Hematopoietic multipotent progenitor cell treated with erythropoietin and hydrocortisone succinate and interleukin-3 and kit ligand, for 8 days (in vitro differentiated cells): ENCODE measurements at regions not wholly inside any gene's neighbourhood (a gene's known extent, or its start where the extent isn't known, plus 50 kb on each side); places are given as distances from the start of the nearest gene placed in this dataset.

ENCODE experiments used
- DNase-seq: peaks from one replicate; pipeline ENCODE4 v3.0.0-alpha.2; 2015

GRCh38 chr3:124250053-124250452 is 258.1 kb upstream of the ROPN1 start:
- no peak for DNase-seq

DNA sequence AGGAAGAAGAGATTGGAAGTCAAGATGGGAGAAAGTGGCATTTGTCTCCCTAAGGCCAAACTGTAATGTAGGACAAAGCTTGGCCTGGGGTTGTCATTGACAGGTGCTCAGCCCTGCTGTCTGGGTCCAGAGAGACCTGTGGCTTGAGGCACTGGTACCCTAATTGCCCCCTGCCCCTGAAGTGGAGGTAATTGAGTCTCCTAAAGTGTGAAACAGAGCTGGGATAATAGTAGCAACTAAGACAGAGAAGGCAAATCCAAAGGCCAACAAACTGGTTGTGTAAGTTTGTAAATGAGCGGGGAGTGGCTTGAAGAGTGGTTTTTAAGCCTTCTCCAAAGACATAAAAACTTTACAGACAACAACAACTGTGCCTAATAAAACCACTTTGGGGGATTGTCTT is 264.2 kb upstream of the ROPN1 start:
- DNase-seq: no peak

DNA sequence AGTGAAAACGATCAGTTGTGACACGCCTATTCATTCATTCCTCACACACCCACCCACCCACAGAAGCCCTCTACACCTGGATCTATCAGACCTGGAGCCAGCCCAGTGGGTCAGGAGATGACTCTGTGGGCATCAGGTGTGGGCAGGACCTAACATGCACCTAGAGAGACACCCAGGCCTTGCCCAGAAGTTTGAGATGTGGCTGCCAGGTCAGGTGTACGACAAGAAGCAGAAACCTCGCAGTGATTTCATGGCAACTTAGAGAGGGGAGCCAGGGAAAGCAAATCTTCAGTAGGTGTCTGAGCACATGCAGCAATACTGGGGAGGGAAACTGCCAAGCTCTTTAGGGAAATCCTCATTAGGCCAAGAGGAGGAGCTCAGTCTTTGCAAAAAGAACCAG is 264.7 kb upstream of the ROPN1 start:
- DNase-seq: no peak

DNA sequence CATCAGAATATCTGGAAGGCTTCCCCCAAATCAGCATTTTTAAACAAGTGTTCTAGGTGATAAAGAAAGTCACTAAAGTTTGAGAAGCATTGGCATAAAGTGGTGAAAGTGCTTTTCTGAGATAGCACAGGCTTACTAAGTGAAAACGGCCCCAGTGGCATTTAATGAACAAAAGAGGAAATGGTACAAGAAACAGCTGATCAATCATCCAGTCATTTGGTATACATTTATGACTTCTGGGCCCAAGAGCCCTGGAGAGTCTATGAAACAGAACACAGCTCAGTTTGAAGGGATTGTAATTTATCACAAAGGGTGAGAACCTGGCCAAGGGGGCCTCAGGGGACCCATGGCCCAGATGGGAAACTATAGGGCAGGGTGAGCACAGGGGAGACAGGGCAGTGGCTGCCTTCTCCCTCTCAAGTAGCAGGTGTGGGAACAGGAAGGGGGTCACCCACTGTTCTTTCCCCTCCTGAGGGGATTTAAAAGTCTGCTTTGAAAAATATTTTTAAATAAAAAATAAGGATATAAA is 265.5 kb upstream of the ROPN1 start:
- no peak for DNase-seq

DNA sequence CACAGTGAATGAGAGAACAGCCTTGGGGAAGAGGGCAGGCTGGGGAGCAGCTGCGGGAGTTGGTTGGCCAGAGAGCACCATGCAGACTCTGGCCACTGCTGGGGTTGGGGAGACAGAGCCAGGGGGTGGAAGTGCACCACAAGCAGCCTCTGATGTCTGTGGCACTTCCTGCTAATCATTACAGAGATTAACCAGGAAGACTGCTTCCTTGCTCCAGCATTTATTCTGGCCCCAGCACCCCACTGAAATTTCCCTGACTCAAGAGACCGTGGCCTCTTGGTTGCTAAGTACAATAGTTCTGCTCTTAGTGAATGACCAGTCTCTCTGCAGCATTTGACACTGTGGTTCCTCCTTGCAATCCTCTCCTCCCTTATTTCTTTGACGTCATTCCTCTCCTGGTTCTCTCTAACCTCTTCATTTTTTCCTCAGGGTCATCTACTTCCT is 266.2 kb upstream of the ROPN1 start:
- no peak for DNase-seq

GRCh38 chr3:124260206-124260915 is 268.4 kb upstream of the ROPN1 start:
- DNase-seq: no peak

DNA sequence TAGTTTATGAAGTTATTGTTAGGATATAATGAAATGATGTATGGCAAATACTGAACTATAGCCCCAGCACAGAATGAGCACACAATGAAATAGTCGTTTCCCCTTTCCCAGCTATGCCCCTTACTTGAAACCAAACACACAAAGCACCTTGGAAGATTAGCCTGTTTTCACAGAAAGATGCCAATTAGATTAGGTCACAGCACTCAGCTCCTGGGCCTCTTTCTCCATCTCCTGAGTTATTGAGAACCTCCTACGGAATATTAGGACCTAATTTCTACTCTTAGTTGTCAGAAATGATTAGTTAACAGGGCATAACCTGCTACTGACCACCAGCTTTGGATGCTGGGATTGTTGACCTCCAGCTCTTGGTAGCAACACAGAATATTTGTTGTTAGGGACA is 269.4 kb upstream of the ROPN1 start:
- no peak for DNase-seq

DNA sequence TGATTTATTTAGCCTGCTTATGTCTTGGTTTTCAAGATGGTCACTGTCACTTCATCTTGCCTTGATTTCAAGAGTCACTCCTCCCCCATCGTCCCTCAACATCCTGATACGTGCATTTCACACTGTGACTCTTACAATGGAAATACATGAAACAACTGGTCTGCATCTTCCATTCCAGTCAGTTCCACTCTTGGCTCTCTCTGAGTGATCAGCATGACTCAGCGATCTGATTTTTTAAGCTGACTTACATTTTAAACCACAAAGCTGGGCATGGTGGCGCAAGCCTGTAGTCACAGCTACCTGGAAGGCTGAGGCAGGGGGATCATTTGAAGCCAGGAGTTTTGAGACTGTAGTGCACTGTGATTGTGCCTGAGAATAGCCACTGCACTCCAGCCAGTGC is 271.2 kb upstream of the ROPN1 start:
- DNase-seq: peak; percentile 36

DNA sequence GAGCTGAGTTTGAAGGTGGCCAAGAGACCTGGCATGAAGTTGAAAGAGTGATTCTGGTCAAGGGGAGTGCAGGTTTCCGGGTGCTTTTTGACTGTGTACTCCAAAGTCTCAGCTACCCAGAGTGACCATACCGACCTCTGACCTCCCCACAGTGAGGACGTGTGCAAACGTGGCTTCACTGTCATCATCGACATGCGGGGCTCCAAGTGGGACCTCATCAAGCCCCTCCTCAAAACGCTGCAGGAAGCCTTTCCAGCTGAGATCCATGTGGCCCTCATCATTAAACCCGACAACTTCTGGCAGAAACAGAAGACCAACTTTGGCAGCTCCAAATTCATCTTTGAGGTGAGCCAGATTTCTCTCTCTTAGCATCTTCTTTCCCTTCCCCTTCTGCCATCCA is 272.4 kb upstream of the ROPN1 start:
- DNase-seq: no peak

GRCh38 chr3:124266487-124266886 is 274.6 kb upstream of the ROPN1 start:
- no peak for DNase-seq

DNA sequence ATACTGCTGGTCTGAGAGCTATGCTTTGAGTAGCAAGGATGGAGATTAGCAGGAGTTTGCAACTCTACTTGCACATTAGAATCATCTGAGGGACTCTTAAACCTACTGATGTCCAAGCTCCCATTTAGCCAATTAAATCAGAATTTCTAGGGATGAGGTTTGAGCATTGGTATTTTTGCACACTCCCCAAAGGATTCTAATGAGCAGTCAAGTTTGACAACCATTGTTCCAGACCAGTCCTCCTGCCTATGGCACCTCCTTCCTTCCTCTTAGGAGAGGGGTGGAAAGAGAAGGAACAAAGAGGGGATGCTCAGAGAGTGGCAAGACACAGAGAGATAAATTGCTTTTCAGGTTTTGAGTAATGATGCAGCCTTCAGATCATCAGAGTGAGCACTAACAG is 275.5 kb upstream of the ROPN1 start:
- DNase-seq: no peak

DNA sequence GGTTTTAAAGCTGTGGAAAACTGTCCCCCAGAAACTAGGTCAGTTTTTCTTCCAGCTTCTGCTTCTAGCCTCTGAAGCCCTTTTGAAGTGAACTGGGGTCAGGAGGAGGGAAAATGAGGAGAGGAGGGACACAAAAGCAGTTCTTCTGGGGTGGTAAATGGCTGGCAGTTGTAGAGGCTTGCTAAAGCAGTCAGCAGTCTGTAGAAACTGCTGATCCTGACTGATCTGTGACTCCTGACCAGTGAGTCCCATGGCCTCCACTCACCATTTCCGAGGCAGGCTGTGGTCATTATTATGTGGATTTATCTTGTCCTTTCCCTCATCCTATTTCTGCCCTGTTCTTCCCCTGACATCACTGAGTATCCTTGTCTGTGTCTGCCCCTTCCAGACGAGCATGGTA is 276.4 kb upstream of the ROPN1 start:
- DNase-seq: no peak

GRCh38 chr3:124269619-124270018 is 277.7 kb upstream of the ROPN1 start:
- DNase-seq: no peak

DNA sequence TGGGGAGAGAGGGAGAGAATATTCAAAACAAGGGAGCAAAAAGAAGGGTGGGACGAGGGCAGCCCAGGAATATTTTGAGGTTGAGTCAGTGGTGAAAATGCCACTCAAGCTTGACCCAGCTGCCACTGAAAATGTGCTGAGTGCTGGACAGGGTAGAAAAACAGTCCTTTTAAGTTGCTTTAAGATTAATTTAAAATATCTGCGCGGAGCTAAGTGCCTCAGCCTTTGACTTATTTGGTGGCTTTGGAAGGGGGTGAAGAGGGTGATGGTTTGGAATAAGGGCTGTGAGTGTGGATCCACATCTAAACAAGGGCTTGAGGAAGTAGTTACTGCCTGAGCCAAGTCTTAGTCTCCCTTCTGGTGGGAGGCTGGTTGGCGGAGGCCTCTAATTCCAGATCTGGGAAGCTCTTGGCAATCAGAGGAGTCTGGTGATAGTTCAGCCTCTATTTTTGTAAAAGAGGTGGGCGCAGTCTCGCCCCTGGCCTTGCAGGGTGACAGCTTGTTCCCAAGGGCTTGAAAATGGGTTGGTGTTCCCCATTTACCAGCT is 280.8 kb upstream of the ROPN1 start:
- DNase-seq: no peak

DNA sequence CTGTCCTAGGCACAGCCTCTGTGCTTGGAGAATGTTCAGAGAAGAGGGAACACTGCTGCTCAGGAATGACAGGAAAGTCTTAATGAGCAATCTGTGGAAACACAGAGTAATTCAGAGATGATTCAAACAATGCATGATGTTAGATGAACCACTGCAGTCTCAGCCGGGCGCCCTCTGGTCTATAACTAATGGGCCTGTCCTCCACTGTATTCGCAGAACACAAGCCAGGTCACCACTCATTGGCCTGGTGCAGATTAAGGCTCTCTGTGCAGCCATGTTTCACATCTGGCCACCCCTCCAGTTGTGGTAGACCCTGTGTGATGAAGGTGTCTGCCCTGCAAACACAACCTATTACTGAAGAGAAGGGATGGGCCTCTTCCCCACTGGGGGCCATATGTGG is 281.7 kb upstream of the ROPN1 start:
- DNase-seq: no peak

- no peak for DNase-seq
Measured at GRCh38 chr3:124274051-124274450, 282.1 kb upstream of the ROPN1 start.

GRCh38 chr3:124275412-124275811 is 283.5 kb upstream of the ROPN1 start:
- DNase-seq: no peak

- DNase-seq: no peak
Measured at GRCh38 chr3:124276133-124276532, 284.2 kb upstream of the ROPN1 start.

- no peak for DNase-seq
Measured at GRCh38 chr3:124276539-124277143, 284.7 kb upstream of the ROPN1 start.

DNA sequence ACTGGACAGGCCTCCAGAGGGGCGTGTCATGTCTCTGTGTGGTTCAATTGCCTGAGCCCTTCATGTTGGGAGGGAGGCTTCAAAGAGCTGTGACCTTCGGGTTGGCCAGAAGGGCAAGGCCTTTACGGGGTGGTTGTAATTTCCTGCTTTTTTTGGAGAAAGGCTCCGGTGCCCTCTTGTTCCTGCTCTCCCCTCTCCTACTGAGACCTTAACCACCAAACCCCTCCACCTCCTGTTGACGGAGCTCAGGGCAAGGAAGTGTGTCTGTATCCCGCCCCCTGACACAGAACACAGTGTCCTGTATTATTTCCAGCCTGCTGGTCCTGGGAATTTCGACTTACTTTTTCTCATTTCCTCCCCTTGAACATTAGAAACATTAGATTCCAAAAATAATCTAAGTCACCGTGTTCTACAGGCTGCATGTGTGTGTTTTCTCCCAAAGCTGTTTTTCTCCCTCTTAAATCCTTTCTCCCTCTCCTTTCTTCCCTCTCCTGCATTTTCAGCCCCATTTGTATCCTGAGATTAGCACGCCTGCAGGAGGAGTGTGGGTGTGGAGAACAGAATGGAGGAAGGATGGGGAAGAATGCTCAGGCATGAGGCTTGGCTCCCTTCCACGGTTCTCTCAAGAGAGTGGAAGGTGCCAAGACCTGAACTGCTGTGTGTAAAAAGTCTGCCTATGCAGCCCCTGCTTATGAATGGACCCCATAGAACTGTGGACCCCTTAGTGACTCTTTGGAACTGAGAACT is 285.4 kb upstream of the ROPN1 start:
- DNase-seq: no peak

DNA sequence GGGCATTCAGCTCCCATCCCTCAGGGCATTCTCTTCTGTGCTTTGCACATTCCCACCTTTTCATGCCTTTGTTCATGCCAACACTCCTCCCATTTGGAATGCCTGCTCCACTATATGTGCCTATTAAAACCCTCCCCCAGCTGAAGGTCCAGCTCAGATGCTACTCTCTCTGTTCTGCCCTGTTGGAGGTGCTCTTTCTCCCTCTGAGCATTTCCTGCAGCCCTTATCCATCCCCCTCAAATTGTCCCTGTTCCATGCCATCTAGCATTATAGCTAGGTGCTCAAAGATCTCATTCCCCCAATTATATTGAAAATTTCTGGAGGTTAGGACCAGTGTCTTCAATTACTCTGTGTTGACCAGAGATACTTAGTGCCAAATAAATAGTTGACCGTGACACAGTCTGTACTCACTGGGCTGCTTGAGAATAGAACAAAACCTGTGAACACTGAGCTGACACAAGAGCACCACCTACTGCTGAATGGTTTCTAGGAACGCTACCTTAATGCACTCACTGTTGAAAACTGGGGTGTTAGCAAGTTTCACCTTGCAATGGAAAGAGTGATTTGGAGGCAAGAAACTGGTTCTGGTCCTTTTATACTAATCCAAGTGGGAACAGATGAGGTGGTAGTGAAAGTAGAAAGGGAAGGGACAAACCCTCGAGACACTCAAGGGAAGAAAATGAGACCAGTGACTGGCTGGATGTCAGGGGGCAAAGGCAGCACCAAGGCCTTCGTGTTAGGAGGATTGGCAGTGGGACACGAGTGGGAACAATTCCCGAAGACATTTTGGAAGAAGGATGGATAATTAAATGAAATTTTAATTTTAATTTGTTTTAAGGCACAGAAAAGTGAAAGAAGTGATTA is 289.8 kb upstream of the ROPN1 start:
- DNase-seq: peak; percentile 16

GRCh38 chr3:124282751-124283651 is 291.1 kb upstream of the ROPN1 start:
- no peak for DNase-seq
